Osteocyte (in vitro differentiated cells): ENCODE measurements at regions not wholly inside any gene's neighbourhood (a gene's known extent, or its start where the extent isn't known, plus 50 kb on each side); places are given as distances from the start of the nearest gene placed in this dataset.
A peak's percentile ranks its signal among the peaks of the same experiment; 100 is the strongest.

ENCODE experiments used
- DNase-seq: peaks from one replicate; pipeline ENCODE4 v3.0.0; 2021; ENCODE audit warnings: mixed read lengths; ENCODE audit not compliant: unreplicated experiment; ENCODE audit errors: extremely low spot score
- H3K27ac Mint-ChIP-seq: one replicate; pipeline ENCODE4 v1.8.0; 2021; ENCODE audit warnings: mild to moderate bottlenecking, mixed read lengths; ENCODE audit not compliant: unreplicated experiment
- H3K27me3 Mint-ChIP-seq: one replicate; pipeline ENCODE4 v1.8.0; 2021; ENCODE audit warnings: mixed read lengths; ENCODE audit not compliant: unreplicated experiment
- H3K36me3 Mint-ChIP-seq: one replicate; pipeline ENCODE4 v1.8.0; 2021; ENCODE audit warnings: mixed read lengths; ENCODE audit not compliant: unreplicated experiment
- H3K4me1 Mint-ChIP-seq: one replicate; pipeline ENCODE4 v1.8.0; 2021; ENCODE audit warnings: mixed read lengths; ENCODE audit not compliant: unreplicated experiment
- H3K4me3 Mint-ChIP-seq: one replicate; pipeline ENCODE4 v1.8.0; 2021; ENCODE audit warnings: mild to moderate bottlenecking, moderate library complexity, mixed read lengths; ENCODE audit not compliant: unreplicated experiment
- H3K9me3 Mint-ChIP-seq: one replicate; pipeline ENCODE4 v1.8.0; 2021; ENCODE audit warnings: mixed read lengths; ENCODE audit not compliant: unreplicated experiment
- CTCF ChIP-seq: fragments of 200-600 bp; sonication (generic); IDR thresholded peaks from 2 replicates; pipeline ENCODE4 v1.5.0; 2021; ENCODE audit warnings: antibody characterized with exemption, mild to moderate bottlenecking, moderate library complexity

DNA sequence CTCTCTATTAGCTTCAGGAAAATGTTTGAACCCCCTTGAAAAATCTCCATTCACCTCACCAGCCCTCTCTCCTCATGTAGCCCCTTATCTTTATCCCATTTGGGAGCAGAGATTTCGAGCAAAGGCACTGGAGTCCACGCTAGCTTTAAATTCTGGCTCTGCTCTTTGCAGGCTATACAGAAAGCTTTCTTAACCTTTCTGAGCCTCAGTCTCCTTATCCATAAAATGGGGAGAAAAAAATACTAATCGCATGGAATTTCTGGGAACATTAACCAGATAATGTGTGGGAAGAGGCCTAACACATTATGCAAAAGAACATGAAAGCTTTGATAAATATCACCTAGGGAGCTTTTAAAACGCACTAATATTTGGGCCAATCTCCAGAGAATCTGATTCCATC is 476.3 kb upstream of the CDH5 start:
- no peaks in the 10 kb centered on the region for H3K36me3 Mint-ChIP-seq
- no peak overlapping the region for H3K4me3 Mint-ChIP-seq
- no peak for DNase-seq
- peaks cover 2% of the 10 kb centered on the region for H3K27me3 Mint-ChIP-seq
- no peaks in the 10 kb centered on the region for H3K4me1 Mint-ChIP-seq
- H3K27ac Mint-ChIP-seq: no peak overlapping the region
- TF ChIP-seq CTCF: no peak
- H3K9me3 Mint-ChIP-seq: no peaks in the 10 kb centered on the region

DNA sequence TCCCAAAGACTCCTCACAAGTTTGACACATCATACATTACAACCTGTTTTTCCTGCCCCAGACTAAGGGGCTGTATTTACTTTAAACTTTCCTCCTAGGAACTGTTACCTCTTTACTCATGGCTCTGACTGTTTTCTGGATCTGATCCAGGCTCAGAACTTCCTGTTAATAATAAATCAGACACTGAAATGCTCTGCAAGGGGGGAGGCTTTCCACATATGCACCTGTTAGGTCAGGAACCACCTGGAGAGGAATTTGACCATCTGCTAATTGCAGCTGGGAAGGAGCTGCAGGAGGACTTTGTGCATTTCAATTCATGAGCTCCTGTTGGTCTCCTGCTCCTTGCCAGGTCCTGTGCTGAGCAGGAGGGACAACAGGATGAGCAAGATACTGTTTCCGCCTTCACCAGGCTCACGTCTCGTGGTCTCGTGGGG is 476.9 kb upstream of the CDH5 start:
- peaks cover under 1% of the 10 kb centered on the region for H3K4me1 Mint-ChIP-seq
- H3K4me3 Mint-ChIP-seq: no peak overlapping the region
- no peaks in the 10 kb centered on the region for H3K36me3 Mint-ChIP-seq
- no peaks in the 10 kb centered on the region for H3K9me3 Mint-ChIP-seq
- H3K27ac Mint-ChIP-seq: no peak overlapping the region
- peak; percentile 19 for DNase-seq
- no peak for TF ChIP-seq CTCF
- no peaks in the 10 kb centered on the region for H3K27me3 Mint-ChIP-seq

DNA sequence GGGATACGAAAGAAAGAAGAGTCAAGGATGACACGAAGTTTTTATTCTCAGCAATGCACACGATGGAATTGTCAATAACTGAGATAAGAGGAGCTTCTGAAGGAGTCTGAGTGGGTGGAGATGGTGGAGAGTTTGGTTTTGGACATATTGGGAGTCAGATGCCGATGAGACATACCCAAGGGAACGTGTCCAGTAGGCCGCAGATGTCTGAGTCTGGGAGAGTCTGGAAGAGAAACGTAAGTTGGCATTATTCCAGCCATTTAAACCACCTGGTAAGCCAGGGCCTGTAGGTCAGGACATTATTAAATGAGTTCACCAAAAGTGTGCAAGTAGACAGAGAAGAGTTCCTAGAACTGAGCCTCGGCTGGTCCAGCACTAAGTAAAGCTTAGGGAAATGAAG is 478.3 kb upstream of the CDH5 start:
- Mint-ChIP-seq H3K36me3 (no peaks in the 10 kb centered on the region), H3K27ac (no peak overlapping the region), H3K4me3 (no peak overlapping the region), H3K27me3 (no peaks in the 10 kb centered on the region), H3K4me1 (peaks cover 9% of the 10 kb centered on the region), H3K9me3 (no peaks in the 10 kb centered on the region)
- no peak for DNase-seq
- TF ChIP-seq CTCF: no peak

- no peaks in the 10 kb centered on the region for H3K27me3 Mint-ChIP-seq
- TF ChIP-seq CTCF: no peak
- peaks cover 11% of the 10 kb centered on the region for H3K9me3 Mint-ChIP-seq
- no peak overlapping the region for H3K4me3 Mint-ChIP-seq
- H3K4me1 Mint-ChIP-seq: peaks cover 9% of the 10 kb centered on the region
- no peak for DNase-seq
- no peak overlapping the region for H3K27ac Mint-ChIP-seq
- H3K36me3 Mint-ChIP-seq: no peaks in the 10 kb centered on the region
Observed at GRCh38 chr16:65884018-65884417, 482.5 kb upstream of the CDH5 start.

DNA sequence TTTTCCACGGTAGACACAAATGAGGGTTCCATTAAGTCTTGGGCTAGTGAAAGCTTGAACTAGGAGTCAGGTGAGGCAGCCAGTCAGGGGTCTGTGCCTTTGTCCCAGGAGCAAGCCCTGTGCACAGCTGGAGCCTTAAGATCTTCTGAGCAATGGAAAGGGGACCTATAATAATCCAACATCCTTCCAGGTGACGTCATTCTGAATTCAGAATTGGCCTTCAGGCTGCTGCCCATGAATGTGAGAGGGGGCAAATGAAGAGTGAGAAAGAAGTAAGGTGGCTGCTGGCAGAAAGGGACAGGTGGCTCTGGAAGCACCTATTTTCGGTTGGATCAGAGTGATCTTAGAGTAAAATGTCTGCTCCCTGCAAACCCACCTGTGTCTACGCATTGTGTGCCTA is 488.1 kb upstream of the CDH5 start:
- Mint-ChIP-seq H3K4me1 (no peaks in the 10 kb centered on the region), H3K27ac (no peak overlapping the region), H3K36me3 (no peaks in the 10 kb centered on the region), H3K4me3 (no peak overlapping the region), H3K9me3 (peaks cover 11% of the 10 kb centered on the region), H3K27me3 (no peaks in the 10 kb centered on the region)
- DNase-seq: no peak
- TF ChIP-seq CTCF: no peak
